B cell (primary cell): ENCODE measurements at regions not wholly inside any gene's neighbourhood (a gene's known extent, or its start where the extent isn't known, plus 50 kb on each side); places are given as distances from the start of the nearest gene placed in this dataset.

Source experiments
- ATAC-seq: fragments of 200-7000 bp; cut with Tn5 transposase; one replicate; pipeline ENCODE4 v1.10.0; 2021; ENCODE audit warnings: low read depth, mild to moderate bottlenecking, moderate number of reproducible peaks, moderate library complexity
- CTCF ChIA-PET: fragments of 350-600 bp; sonication (Branson Sonifier 250); formaldehyde crosslinking; loops from one replicate; lab custom pipeline; 2021; ENCODE audit warnings: antibody characterized with exemption, inconsistent platforms; lab: Charles Lee
- POLR2A ChIA-PET: fragments of 350-600 bp; sonication (Branson Sonifier 250); formaldehyde crosslinking; loops from one replicate; lab custom pipeline; 2021; ENCODE audit warnings: antibody characterized with exemption; lab: Charles Lee
- DNase-seq: peaks from one replicate; pipeline ENCODE4 v3.0.0; 2013
- H2AFZ ChIP-seq: 2 replicates; pipeline ENCODE4 v1.6.1; 2012; ENCODE audit warnings: mild to moderate bottlenecking, low read depth, low read length; ENCODE audit not compliant: insufficient read depth, poor library complexity, severe bottlenecking
- H3K27ac ChIP-seq, 2 donors: 1 replicate in 1 of 2; 2 replicates in 1 of 2; pipeline ENCODE4 v1.5.1; 2012 to 2013; ENCODE audit warnings: low read length in 2 of 2, mild to moderate bottlenecking in 2 of 2, moderate library complexity in 1 of 2
- H3K27me3 ChIP-seq, 4 experiments: fragments of 200-600 bp in 1 of 4; sonication (generic) in 1 of 4; replicated peaks in 1 of 4; 1 replicate in 2 of 4; 2 replicates in 2 of 4; pipeline versions ENCODE4 v1.6.1 to v1.7.0; 2013 to 2016; ENCODE audit warnings: low read length in 3 of 4, mild to moderate bottlenecking in 2 of 4, mixed read lengths in 1 of 4, moderate library complexity in 1 of 4; ENCODE audit not compliant: insufficient read depth in 4 of 4, control insufficient read depth in 3 of 4; ENCODE audit errors: control extremely low read depth in 1 of 4
- H3K36me3 ChIP-seq, 2 experiments: replicated peaks in 1 of 2; 1 replicate in 1 of 2; 2 replicates in 1 of 2; pipeline versions ENCODE4 v1.6.1 to v1.7.1; 2013; ENCODE audit warnings: low read length in 1 of 2; ENCODE audit not compliant: insufficient read depth in 2 of 2, control insufficient read depth in 1 of 2; ENCODE audit errors: control extremely low read depth in 1 of 2, extremely low read depth in 1 of 2
- H3K4me1 ChIP-seq, 2 donors: fragments of 200-600 bp in 1 of 2; sonication (generic) in 1 of 2; 1 replicate in 1 of 2; 2 replicates in 1 of 2; pipeline versions ENCODE4 v1.5.1 to v1.6.1; 2013 to 2017; ENCODE audit warnings: low read length in 2 of 2; ENCODE audit not compliant: control insufficient read depth in 2 of 2, insufficient read depth in 2 of 2
- H3K4me2 ChIP-seq: replicated peaks from 2 replicates; pipeline ENCODE3; 2012; ENCODE audit warnings: mild to moderate bottlenecking, low read depth, low read length; ENCODE audit not compliant: poor library complexity, severe bottlenecking
- H3K4me3 ChIP-seq, 5 experiments: fragments of 200-600 bp in 1 of 5; sonication (generic) in 1 of 5; 1 replicate in 3 of 5; 2 replicates in 2 of 5; pipeline versions ENCODE4 v1.5.1 to v1.7.0; 2011 to 2016; ENCODE audit warnings: low read length in 4 of 5, mild to moderate bottlenecking in 4 of 5, low read depth in 2 of 5, control low read depth in 1 of 5, moderate library complexity in 1 of 5; ENCODE audit not compliant: insufficient read depth in 1 of 5; ENCODE audit errors: control extremely low read depth in 1 of 5, extremely low read depth in 1 of 5
- H3K79me2 ChIP-seq: fragments of 200-600 bp; sonication (generic); one replicate; pipeline ENCODE4 v1.6.0; 2016; ENCODE audit warnings: low read length; ENCODE audit not compliant: control insufficient read depth, insufficient read depth
- H3K9ac ChIP-seq: fragments of 200-600 bp; sonication (generic); 2 replicates; pipeline ENCODE4 v1.6.1; 2017; ENCODE audit warnings: mild to moderate bottlenecking, low read length, moderate library complexity
- H3K9me3 ChIP-seq, 3 donors: one replicate each; pipeline versions ENCODE4 v1.6.1 to v1.7.1; 2013; ENCODE audit warnings: low read length in 2 of 3; ENCODE audit not compliant: control insufficient read depth in 2 of 3, insufficient read depth in 1 of 3; ENCODE audit errors: control extremely low read depth in 1 of 3
- H4K20me1 ChIP-seq: 2 replicates; pipeline ENCODE4 v1.6.0; 2012; ENCODE audit warnings: mild to moderate bottlenecking, low read length; ENCODE audit not compliant: insufficient read depth, control insufficient read depth, poor library complexity, severe bottlenecking
- H3K27ac Mint-ChIP-seq: one replicate; pipeline ENCODE4 v1.8.0; 2021; ENCODE audit warnings: mixed read lengths
- H3K27me3 Mint-ChIP-seq: one replicate; pipeline ENCODE4 v1.8.0; 2021; ENCODE audit warnings: mixed read lengths
- H3K4me1 Mint-ChIP-seq: one replicate; pipeline ENCODE4 v1.8.0; 2021; ENCODE audit warnings: mixed read lengths
- H3K4me3 Mint-ChIP-seq: one replicate; pipeline ENCODE4 v1.8.0; 2021; ENCODE audit warnings: mixed read lengths
- H3K9me3 Mint-ChIP-seq: one replicate; pipeline ENCODE4 v1.8.0; 2022; ENCODE audit warnings: mixed read lengths; ENCODE audit not compliant: insufficient read depth
- CTCF ChIP-seq: fragments of 200-600 bp; IDR thresholded peaks from one replicate; pipeline ENCODE4 v1.8.0; 2022; ENCODE audit warnings: antibody characterized with exemption, mild to moderate bottlenecking
- EZH2 ChIP-seq: IDR thresholded peaks from 2 replicates; pipeline ENCODE4 v1.6.1; 2012; ENCODE audit warnings: borderline replicate concordance, low read depth, mild to moderate bottlenecking, moderate library complexity, low read length; ENCODE audit not compliant: insufficient read depth, poor library complexity, severe bottlenecking
- WGBS: methylation state at CpG from one replicate; pipeline ENCODE4 v1.1.5; 2013; ENCODE audit warnings: missing lambda C conversion rate; ENCODE audit not compliant: insufficient coverage; 5-methylcytosine and 5-hydroxymethylcytosine counted together
- intact Hi-C: fragments of 100-400 bp; cut with micrococcal nuclease; formaldehyde crosslinking; loops from one replicate; pipeline ENCODE4 v1.10.0; 2022

DNA sequence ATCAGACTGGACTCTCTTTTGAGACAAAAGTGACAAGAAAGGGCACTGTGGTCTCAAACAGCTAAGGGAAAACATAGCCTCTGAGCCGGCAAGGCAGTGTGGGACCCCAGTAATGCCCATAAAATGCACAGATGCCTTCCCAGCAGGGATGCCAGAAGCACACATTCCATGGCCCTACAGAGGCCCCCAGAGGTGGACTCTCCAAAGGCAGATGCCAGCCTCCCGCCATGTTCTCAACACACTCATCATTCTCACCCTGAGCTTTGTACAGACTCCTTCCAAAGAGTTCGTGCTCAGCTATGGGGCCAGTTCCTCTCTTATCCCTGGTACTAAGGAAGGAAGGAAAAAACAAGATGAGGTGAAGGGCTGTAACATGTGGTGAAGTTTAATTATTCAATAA lies 67.1 kb upstream of the ATP12A start:
- ATAC-seq (no peak), DNase-seq (no peak)
- ChIA-PET CTCF (no interaction called here), POLR2A (no interaction called here)
- no peak overlapping the region for H3K27ac ChIP-seq
- intact Hi-C loops: no loop called here
- H2AFZ ChIP-seq: no peak overlapping the region
- H3K36me3 ChIP-seq: no peaks in the 10 kb centered on the region
- WGBS: 94% methylated on average over 1 of the region's 3 CpGs
- no peaks in the 10 kb centered on the region for H3K79me2 ChIP-seq
- H3K27me3 ChIP-seq: no peaks in the 10 kb centered on the region
- no peak for TF ChIP-seq EZH2
- TF ChIP-seq CTCF: no peak
- H3K4me3 ChIP-seq: no peak overlapping the region
- Mint-ChIP-seq H3K9me3 (no peaks in the 10 kb centered on the region), H3K4me3 (no peak overlapping the region), H3K27me3 (no peaks in the 10 kb centered on the region), H3K4me1 (peaks cover 5% of the 10 kb centered on the region), H3K27ac (no peak overlapping the region)
- no peaks in the 10 kb centered on the region for H4K20me1 ChIP-seq
- H3K9ac ChIP-seq: no peak overlapping the region
- peaks cover under 1% of the 10 kb centered on the region in 2 donors for H3K4me1 ChIP-seq
- H3K9me3 ChIP-seq: no peaks in the 10 kb centered on the region
- no peak overlapping the region for H3K4me2 ChIP-seq

- H3K9me3 ChIP-seq: peaks cover 0 to 5% (median 0%) of the 10 kb centered on the region in 3 donors
- DNase-seq: no peak
- WGBS: 90% methylated on average over 11 of the region's 11 CpGs
- Mint-ChIP-seq H3K27me3 (no peaks in the 10 kb centered on the region), H3K4me1 (peaks cover 11% of the 10 kb centered on the region), H3K9me3 (no peaks in the 10 kb centered on the region), H3K27ac (no peak overlapping the region), H3K4me3 (no peak overlapping the region)
- ChIA-PET CTCF (no interaction called here), POLR2A (no interaction called here)
- no peak overlapping the region for H3K4me3 ChIP-seq
- intact Hi-C loops: no loop called here
- H3K4me2 ChIP-seq: no peak overlapping the region
- H3K27me3 ChIP-seq: no peaks in the 10 kb centered on the region
- no peak for ATAC-seq
- H4K20me1 ChIP-seq: no peaks in the 10 kb centered on the region
- peaks cover 7% of the 10 kb centered on the region in 2 donors for H3K4me1 ChIP-seq
- no peak for TF ChIP-seq EZH2
- TF ChIP-seq CTCF: no peak
- H3K9ac ChIP-seq: no peak overlapping the region
- no peaks in the 10 kb centered on the region for H3K36me3 ChIP-seq
- H3K79me2 ChIP-seq: no peaks in the 10 kb centered on the region
- H2AFZ ChIP-seq: no peak overlapping the region
- H3K27ac ChIP-seq: no peak overlapping the region
Measured at GRCh38 chr13:24613755-24614154, 66.5 kb upstream of the ATP12A start.
